Small intestine (tissue), 7 donors: ENCODE measurements at regions not wholly inside any gene's neighbourhood (a gene's known extent, or its start where the extent isn't known, plus 50 kb on each side); places are given as distances from the start of the nearest gene placed in this dataset.

Experiments used
- DNase-seq, 2 donors: peaks; one replicate each; pipeline versions ENCODE4 v3.0.0 to v3.0.0-alpha.2; 2013
- FAIRE-seq: peaks from 2 replicates; lab custom pipeline; 2012; peaks lifted over from hg19 to GRCh38; lab: Jason Lieb, UNC
- H3K27ac ChIP-seq, 3 donors: one replicate each; pipeline ENCODE4 v1.5.1; 2013; ENCODE audit warnings: low read length in 2 of 3, mild to moderate bottlenecking in 2 of 3, control low read depth in 1 of 3, inconsistent platforms in 1 of 3, low read depth in 1 of 3, moderate library complexity in 1 of 3
- H3K27me3 ChIP-seq, 3 donors: one replicate each; pipeline ENCODE4 v1.6.1; 2013; ENCODE audit warnings: low read length in 3 of 3, inconsistent platforms in 1 of 3; ENCODE audit not compliant: control insufficient read depth in 3 of 3, insufficient read depth in 3 of 3
- H3K36me3 ChIP-seq, 3 donors: one replicate each; pipeline ENCODE4 v1.6.1; 2013; ENCODE audit warnings: low read length in 3 of 3, inconsistent platforms in 1 of 3, low read depth in 1 of 3, mild to moderate bottlenecking in 1 of 3, moderate library complexity in 1 of 3; ENCODE audit not compliant: control insufficient read depth in 3 of 3, insufficient read depth in 2 of 3
- H3K4me1 ChIP-seq, 3 donors: one replicate each; pipeline ENCODE4 v1.6.1; 2013; ENCODE audit warnings: low read length in 2 of 3, inconsistent platforms in 1 of 3, low read depth in 1 of 3, mild to moderate bottlenecking in 1 of 3, moderate library complexity in 1 of 3; ENCODE audit not compliant: control insufficient read depth in 3 of 3, insufficient read depth in 2 of 3
- H3K4me3 ChIP-seq, 3 donors: one replicate each; pipeline ENCODE4 v1.5.1; 2013; ENCODE audit warnings: low read length in 3 of 3, control low read depth in 1 of 3, inconsistent platforms in 1 of 3, low read depth in 1 of 3, mild to moderate bottlenecking in 1 of 3, moderate library complexity in 1 of 3
- H3K9me3 ChIP-seq, 2 donors: one replicate each; pipeline ENCODE4 v1.6.1; 2013; ENCODE audit warnings: low read depth in 1 of 2, low read length in 1 of 2; ENCODE audit not compliant: control insufficient read depth in 2 of 2, insufficient read depth in 1 of 2
- WGBS, 3 donors: extraction: QIAGEN DNeasy Blood & Tissue Kit; methylation state at CpG; one replicate each; pipeline ENCODE4 v1.1.7; 2013; 5-methylcytosine and 5-hydroxymethylcytosine counted together
- donor health status: healthy with polysubstance abuse.
- donor health status: control.
- donor health status: control.
- donor health status: Bipolar disorder and iron deficiency.
- donor health status: healthy.

DNA sequence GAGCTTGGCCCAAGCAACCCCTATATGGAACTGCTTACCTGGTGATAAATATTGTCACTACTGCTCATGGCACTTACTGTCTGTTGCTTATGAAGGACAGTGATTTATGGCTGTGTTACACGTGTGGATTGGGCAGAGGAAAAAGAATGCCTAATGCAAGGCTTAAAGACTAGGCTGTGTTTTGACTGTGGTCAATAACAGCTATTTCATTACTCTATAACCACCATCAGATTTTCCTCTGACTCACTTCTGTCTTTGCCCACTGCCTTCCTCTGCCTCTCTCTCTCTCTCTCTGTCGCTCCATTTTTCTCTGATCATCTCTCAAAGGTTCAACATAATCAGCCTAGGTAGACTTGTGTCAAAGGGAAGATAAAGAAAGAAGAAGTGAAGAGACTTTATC, 96.2 kb downstream of the TLR4 start:
- H3K27ac ChIP-seq = no peak overlapping the region
- FAIRE-seq (no peak), DNase-seq (no peak)
- no peaks in the 10 kb centered on the region for H3K9me3 ChIP-seq
- H3K27me3 ChIP-seq = no peaks in the 10 kb centered on the region
- no peaks in the 10 kb centered on the region for H3K4me1 ChIP-seq
- H3K4me3 ChIP-seq = no peak overlapping the region
- no peaks in the 10 kb centered on the region for H3K36me3 ChIP-seq
- 59 to 67% (median 66%) methylated on average over 2 of the region's 2 CpGs for WGBS, 3 donors

DNA sequence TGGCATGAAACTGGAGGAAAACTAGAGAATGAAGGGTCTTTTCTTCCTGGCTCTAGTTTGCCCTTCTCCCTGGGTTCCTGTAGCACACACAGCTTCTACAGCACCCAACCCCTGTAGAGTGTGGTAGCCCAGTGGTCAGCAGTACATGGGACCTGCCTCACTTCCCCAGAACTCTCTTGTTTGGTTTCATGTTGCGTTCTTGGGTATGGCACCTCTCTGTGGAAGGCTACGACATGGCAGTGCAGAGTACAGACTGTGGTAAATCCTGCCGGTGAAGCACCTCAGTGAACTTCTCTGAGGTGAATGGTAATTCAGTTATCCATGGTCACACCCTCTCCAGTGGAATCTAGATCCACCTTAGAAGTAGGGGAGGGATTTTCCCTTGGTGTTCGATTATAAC, 105.5 kb downstream of the TLR4 start:
- Histone ChIP-seq H3K4me1 (no peaks in the 10 kb centered on the region), H3K9me3 (no peaks in the 10 kb centered on the region), H3K36me3 (no peaks in the 10 kb centered on the region), H3K27me3 (no peaks in the 10 kb centered on the region), H3K27ac (no peak overlapping the region), H3K4me3 (no peak overlapping the region)
- FAIRE-seq = no peak
- no peak for DNase-seq
- 71 to 85% (median 82%) methylated on average over 4 of the region's 4 CpGs for WGBS, 3 donors

GRCh38 chr9:117815315-117815714, 111.1 kb downstream of the TLR4 start:
- H3K36me3 ChIP-seq = no peaks in the 10 kb centered on the region
- H3K27ac ChIP-seq = no peak overlapping the region
- 47 to 64% (median 55%) methylated on average over 5 of the region's 5 CpGs for WGBS, 3 donors
- DNase-seq (no peak), FAIRE-seq (no peak)
- no peaks in the 10 kb centered on the region for H3K27me3 ChIP-seq
- no peaks in the 10 kb centered on the region for H3K9me3 ChIP-seq
- no peaks in the 10 kb centered on the region for H3K4me1 ChIP-seq
- no peak overlapping the region for H3K4me3 ChIP-seq

DNA sequence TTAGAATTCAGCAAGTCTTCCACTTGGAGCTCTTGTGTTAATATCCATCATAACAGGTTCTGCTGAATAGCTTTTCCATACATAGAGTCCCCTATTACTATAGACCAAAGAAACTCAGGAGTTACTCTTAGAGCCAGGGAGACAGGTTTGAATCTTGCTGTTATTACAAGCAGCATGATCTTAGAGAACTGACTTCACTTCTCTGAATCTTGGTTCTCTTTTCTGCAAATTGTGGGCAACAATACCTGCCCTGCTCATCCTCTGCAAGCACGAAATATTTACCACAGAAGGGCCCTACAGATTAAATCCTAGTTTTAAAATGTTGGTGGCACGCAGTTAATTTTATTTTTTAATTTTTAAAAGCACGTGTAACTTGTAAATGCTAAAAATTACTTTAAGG, 111.7 kb downstream of the TLR4 start:
- Histone ChIP-seq H3K36me3 (no peaks in the 10 kb centered on the region), H3K4me1 (no peaks in the 10 kb centered on the region), H3K4me3 (no peak overlapping the region), H3K9me3 (no peaks in the 10 kb centered on the region), H3K27ac (no peak overlapping the region), H3K27me3 (no peaks in the 10 kb centered on the region)
- DNase-seq (no peak), FAIRE-seq (no peak)
- 53 to 74% (median 62%) methylated on average over 3 of the region's 3 CpGs for WGBS, 3 donors

DNA sequence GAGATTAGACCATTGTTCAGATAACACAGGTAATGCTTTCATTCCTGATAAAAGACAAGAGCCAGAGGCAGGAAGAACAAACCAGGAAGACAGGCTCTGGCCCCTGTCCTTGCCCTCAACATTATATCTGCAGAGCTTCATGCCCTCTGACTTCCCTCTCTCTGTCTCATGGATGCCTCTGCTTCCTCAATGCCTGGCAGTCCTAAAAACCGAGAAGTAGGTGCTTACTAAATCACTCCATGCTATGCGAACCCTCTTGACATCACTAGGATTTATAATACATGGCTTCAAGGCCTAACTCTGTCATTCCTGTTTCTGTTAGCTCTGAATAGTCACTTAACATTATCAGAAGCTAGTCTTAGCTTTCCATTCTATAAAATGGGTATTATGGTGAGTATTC, 117.8 kb downstream of the TLR4 start:
- Histone ChIP-seq H3K27me3 (no peaks in the 10 kb centered on the region), H3K4me3 (no peak overlapping the region), H3K27ac (no peak overlapping the region), H3K9me3 (no peaks in the 10 kb centered on the region), H3K4me1 (no peaks in the 10 kb centered on the region), H3K36me3 (no peaks in the 10 kb centered on the region)
- 61 to 66% (median 61%) methylated on average over 2 of the region's 2 CpGs for WGBS, 3 donors
- DNase-seq (no peak), FAIRE-seq (no peak)

DNA sequence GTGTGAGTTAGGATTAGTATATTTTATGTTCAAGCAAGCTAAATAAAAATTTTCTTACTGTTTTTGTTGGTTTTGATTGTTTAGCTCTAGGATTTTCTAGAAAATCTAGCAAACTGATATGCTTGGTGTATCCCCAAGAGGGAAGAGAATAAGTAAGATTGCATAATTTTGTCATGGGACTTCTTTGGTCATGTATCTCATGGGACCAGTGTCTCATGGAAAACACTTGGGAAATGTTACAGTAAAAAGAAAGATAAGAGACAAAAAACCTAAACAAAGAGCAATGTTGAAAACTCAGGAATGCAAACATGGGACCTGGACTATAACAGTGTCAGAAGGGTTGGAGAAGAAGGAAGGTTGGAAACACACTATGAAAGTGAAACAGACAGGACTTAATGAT, 119.4 kb downstream of the TLR4 start:
- Histone ChIP-seq H3K4me1 (no peaks in the 10 kb centered on the region), H3K27me3 (no peaks in the 10 kb centered on the region), H3K4me3 (no peak overlapping the region), H3K27ac (no peak overlapping the region), H3K9me3 (no peaks in the 10 kb centered on the region), H3K36me3 (no peaks in the 10 kb centered on the region)
- DNase-seq (no peak), FAIRE-seq (no peak)

GRCh38 chr9:117825609-117826347, 121.6 kb downstream of the TLR4 start:
- FAIRE-seq (no peak), DNase-seq (peak in 1 of 2 donors; percentile 8)
- 36 to 40% (median 39%) methylated on average over 4 of the region's 4 CpGs for WGBS, 3 donors
- no peaks in the 10 kb centered on the region for H3K36me3 ChIP-seq
- no peak overlapping the region for H3K4me3 ChIP-seq
- no peak overlapping the region for H3K27ac ChIP-seq
- H3K9me3 ChIP-seq = no peaks in the 10 kb centered on the region
- H3K4me1 ChIP-seq = no peaks in the 10 kb centered on the region
- no peaks in the 10 kb centered on the region for H3K27me3 ChIP-seq

GRCh38 chr9:117826837-117827236, 122.6 kb downstream of the TLR4 start:
- Histone ChIP-seq H3K27me3 (no peaks in the 10 kb centered on the region), H3K9me3 (no peaks in the 10 kb centered on the region), H3K4me3 (no peak overlapping the region), H3K27ac (no peak overlapping the region), H3K4me1 (no peaks in the 10 kb centered on the region), H3K36me3 (no peaks in the 10 kb centered on the region)
- FAIRE-seq (no peak), DNase-seq (no peak)
- WGBS, 3 donors = 64 to 75% (median 71%) methylated on average over 3 of the region's 3 CpGs

DNA sequence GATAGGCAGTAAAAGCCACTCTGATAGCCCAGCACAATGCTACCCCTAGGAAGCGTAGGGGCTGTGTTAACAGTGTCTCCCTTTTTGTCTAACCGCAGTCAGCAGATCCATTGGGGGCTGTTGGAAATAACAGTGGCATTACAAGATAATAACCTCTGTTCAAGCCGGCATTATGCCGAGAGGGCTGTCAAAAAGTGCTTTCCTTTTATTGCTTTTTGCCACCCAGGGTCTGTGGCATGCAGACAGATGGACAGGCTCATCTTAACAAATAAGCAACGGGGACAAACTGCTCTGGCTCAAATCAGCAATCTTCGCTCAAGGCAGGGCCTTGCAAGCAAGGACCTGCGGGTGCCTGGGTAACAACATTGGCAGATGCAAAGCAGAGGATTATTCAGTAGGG, 123.3 kb downstream of the TLR4 start:
- H3K9me3 ChIP-seq = no peaks in the 10 kb centered on the region
- H3K27me3 ChIP-seq = no peaks in the 10 kb centered on the region
- H3K27ac ChIP-seq = no peak overlapping the region
- 73 to 82% (median 80%) methylated on average over 7 of the region's 7 CpGs for WGBS, 3 donors
- DNase-seq = no peak
- no peak overlapping the region for H3K4me3 ChIP-seq
- no peak for FAIRE-seq
- no peaks in the 10 kb centered on the region for H3K36me3 ChIP-seq
- H3K4me1 ChIP-seq = no peaks in the 10 kb centered on the region
